OCI-LY7 (cell line): ENCODE measurements at regions not wholly inside any gene's neighbourhood (a gene's known extent, or its start where the extent isn't known, plus 50 kb on each side); places are given as distances from the start of the nearest gene placed in this dataset.

ENCODE experiments used
- BruUV-seq: library from RNA; stranded (reverse); fragments of 400-500 nt; replicated peaks from 2 replicates; lab custom pipeline; 2021; lab: Mats Ljungman, UMichigan
- CTCF ChIA-PET: fragments of 300-600 bp; sonication (Branson Sonifier 250); formaldehyde crosslinking; loops from one replicate; lab custom pipeline; 2022; ENCODE audit warnings: antibody characterized with exemption; ENCODE audit not compliant: unreplicated experiment; lab: Charles Lee
- POLR2A ChIA-PET: fragments of 300-600 bp; sonication (Branson Sonifier 250); formaldehyde crosslinking; loops from one replicate; lab custom pipeline; 2022; ENCODE audit warnings: antibody characterized with exemption; lab: Charles Lee
- DNase-seq: peaks from one replicate; pipeline ENCODE4 v3.0.0-alpha.2; 2015; ENCODE audit warnings: low spot score
- H2AFZ ChIP-seq: fragments of 200-600 bp; sonication (generic), shearing (Covaris generic); 2 replicates; pipeline ENCODE4 v1.6.1; 2014; ENCODE audit warnings: mild to moderate bottlenecking, antibody characterized with exemption, low read length, moderate library complexity
- H3K27ac ChIP-seq: fragments of 200-600 bp; sonication (generic); 2 replicates; pipeline ENCODE4 v1.5.1; 2014; ENCODE audit warnings: mixed run types, low read depth, mild to moderate bottlenecking, moderate library complexity, low read length, inconsistent platforms; ENCODE audit not compliant: poor library complexity, severe bottlenecking
- H3K36me3 ChIP-seq: fragments of 200-600 bp; sonication (generic); 2 replicates; pipeline ENCODE4 v1.6.1; 2014; ENCODE audit warnings: mild to moderate bottlenecking, antibody characterized with exemption, low read length, moderate library complexity, mixed read lengths; ENCODE audit not compliant: insufficient read depth
- H3K4me1 ChIP-seq: fragments of 200-600 bp; sonication (generic); 2 replicates; pipeline ENCODE4 v1.5.1; 2014; ENCODE audit warnings: mild to moderate bottlenecking, low read length; ENCODE audit not compliant: insufficient read depth, poor library complexity, severe bottlenecking
- H3K4me2 ChIP-seq: fragments of 200-600 bp; sonication (generic); 2 replicates; pipeline ENCODE4 v1.6.1; 2014; ENCODE audit warnings: mild to moderate bottlenecking, low read length
- H3K4me3 ChIP-seq: fragments of 200-600 bp; sonication (generic); 2 replicates; pipeline ENCODE4 v1.5.1; 2014; ENCODE audit warnings: mild to moderate bottlenecking, low read depth, low read length; ENCODE audit not compliant: poor library complexity, severe bottlenecking
- H3K79me2 ChIP-seq: fragments of 200-600 bp; sonication (generic); 2 replicates; pipeline ENCODE4 v1.6.1; 2016; ENCODE audit warnings: low read depth, mild to moderate bottlenecking, low read length, moderate library complexity, mixed read lengths; ENCODE audit not compliant: insufficient read depth
- H3K9me2 ChIP-seq: fragments of 200-600 bp; sonication (generic); 2 replicates; pipeline ENCODE4 v1.6.1; 2016; ENCODE audit warnings: mild to moderate bottlenecking, low read length, mixed read lengths; ENCODE audit not compliant: insufficient read depth
- H3K9me3 ChIP-seq: fragments of 200-600 bp; sonication (generic); 2 replicates; pipeline ENCODE4 v1.6.1; 2014; ENCODE audit warnings: mild to moderate bottlenecking, mixed run types, low read length, mixed read lengths
- H4K20me1 ChIP-seq: fragments of 200-600 bp; sonication (generic); 2 replicates; pipeline ENCODE4 v1.6.1; 2014; ENCODE audit warnings: mild to moderate bottlenecking, antibody characterized with exemption, low read length, moderate library complexity, mixed read lengths; ENCODE audit not compliant: insufficient read depth
- CTCF ChIP-seq: fragments of 200-600 bp; sonication (generic); conservative IDR thresholded peaks from 2 replicates; pipeline ENCODE4 v1.5.1; 2014; ENCODE audit warnings: mild to moderate bottlenecking, antibody characterized with exemption, low read length, moderate library complexity, mixed read lengths
- EZH2phosphoT487 ChIP-seq: fragments of 200-600 bp; sonication (generic); IDR thresholded peaks from 2 replicates; pipeline ENCODE4 v1.6.1; 2018; ENCODE audit warnings: low read depth, borderline replicate concordance, mild to moderate bottlenecking, mixed run types, antibody characterized with exemption, low read length, moderate library complexity, mixed read lengths
- intact Hi-C: fragments of 100-400 bp; cut with micrococcal nuclease; formaldehyde crosslinking; loops from one replicate; pipeline ENCODE4 v1.10.0; 2022; ENCODE audit not compliant: unreplicated experiment

DNA sequence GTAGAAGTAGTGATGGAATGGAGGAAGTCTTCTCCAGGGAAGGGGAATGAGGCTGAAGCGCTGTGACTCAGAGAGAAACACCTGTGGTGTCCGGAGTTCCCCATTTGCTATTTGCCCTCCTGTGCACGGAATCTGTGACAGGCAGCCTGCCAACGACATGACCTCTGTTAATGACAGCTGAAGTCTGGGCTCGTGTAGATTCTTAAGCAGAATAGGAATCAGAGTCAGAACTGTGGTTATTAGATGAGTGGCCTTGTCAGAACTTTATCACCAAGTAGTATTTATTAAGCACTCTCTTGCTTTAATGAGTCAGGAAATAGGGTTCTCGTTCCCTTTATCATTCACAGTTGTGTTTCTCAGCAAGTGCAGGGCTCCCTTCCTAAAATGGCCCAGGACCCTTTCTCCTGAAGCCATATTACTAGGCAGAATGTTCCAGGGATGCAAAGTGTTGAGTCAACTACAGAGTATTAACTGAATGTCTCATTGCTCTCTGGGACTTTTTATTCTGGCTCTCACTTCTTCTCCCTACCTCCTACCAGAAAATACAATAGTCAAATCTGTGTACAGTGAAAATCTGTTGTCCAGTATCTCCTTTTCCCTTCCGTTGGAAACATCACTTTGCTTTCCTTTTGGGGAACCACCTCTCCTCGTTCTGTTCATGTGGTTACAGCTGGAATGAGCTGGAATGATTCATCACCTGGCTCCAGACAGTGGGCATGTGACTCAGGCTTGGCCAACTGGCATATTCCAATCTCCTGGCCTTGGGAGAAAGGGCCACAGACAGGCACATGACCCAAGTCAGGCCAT is 77.8 kb upstream of the MAX start:
- DNase-seq: peak; percentile 52
- Histone ChIP-seq H3K9me3 (peaks cover 16% of the 10 kb centered on the region), H4K20me1 (no peaks in the 10 kb centered on the region), H2AFZ (peak overlapping the region; percentile 46), H3K4me3 (no peak overlapping the region), H3K4me1 (peaks cover 13% of the 10 kb centered on the region), H3K36me3 (no peaks in the 10 kb centered on the region; the same call in 1 of the 2 replicates), H3K4me2 (peak overlapping the region; percentile 31), H3K79me2 (no peaks in the 10 kb centered on the region), H3K9me2 (no peaks in the 10 kb centered on the region), H3K27ac (no peak overlapping the region)
- TF ChIP-seq CTCF: no peak
- no peak for TF ChIP-seq EZH2phosphoT487
- intact Hi-C loops: no loop called here
- CTCF ChIA-PET: no interaction called here
- BruUV-seq: no TSS peak
- POLR2A ChIA-PET: interaction anchor here (1.3 to 2.0 kb wide), 2 partner anchors 11 to 28 kb away, joined by 4 to 8 read pairs; no protein-coding TSS in a partner anchor

DNA sequence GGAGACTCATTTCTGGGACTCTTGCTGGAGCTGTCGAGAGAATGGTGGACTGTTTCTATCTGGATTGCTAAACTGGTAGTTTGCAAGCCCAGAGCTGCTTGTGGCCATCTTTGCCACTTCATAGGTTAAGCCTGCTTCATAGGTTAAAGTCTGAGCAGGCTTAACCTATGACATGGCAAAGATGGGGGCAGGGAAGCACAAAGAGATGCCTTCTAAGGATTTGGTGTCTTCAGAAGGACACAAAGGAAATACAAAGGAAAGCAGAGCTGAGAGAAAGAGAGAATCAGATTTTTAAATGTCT is 78.4 kb upstream of the MAX start:
- TF ChIP-seq EZH2phosphoT487: no peak
- TF ChIP-seq CTCF: no peak
- Histone ChIP-seq H3K9me3 (peaks cover 16% of the 10 kb centered on the region), H3K4me1 (peaks cover 13% of the 10 kb centered on the region), H3K36me3 (no peaks in the 10 kb centered on the region; the same call in 1 of the 2 replicates), H2AFZ (peak overlapping the region; percentile 46; the same call in 1 of the 2 replicates), H3K79me2 (no peaks in the 10 kb centered on the region), H3K27ac (no peak overlapping the region), H3K4me3 (no peak overlapping the region), H3K9me2 (no peaks in the 10 kb centered on the region), H3K4me2 (peak overlapping the region; percentile 31; the same call in 1 of the 2 replicates), H4K20me1 (no peaks in the 10 kb centered on the region)
- DNase-seq: no peak
- ChIA-PET POLR2A (interaction anchor here (0.6 to 2.0 kb wide), 5 partner anchors 11 to 27 kb away, joined by 3 to 8 read pairs (median 4); no protein-coding TSS in a partner anchor), CTCF (interaction anchor here (0.6 to 0.9 kb wide), 2 partner anchors 12 to 14 kb away, joined by 3 to 5 read pairs; no protein-coding TSS in a partner anchor)
- intact Hi-C loops: no loop called here
- BruUV-seq: no TSS peak
